Activated CD8-positive, alpha-beta T cell treated with anti-CD3 and anti-CD28 coated beads, Interleukin-2, amount 10 ng/mL, durations not matched to agents 7 days and 5 days (primary cell): ENCODE measurements at regions not wholly inside any gene's neighbourhood (a gene's known extent, or its start where the extent isn't known, plus 50 kb on each side); places are given as distances from the start of the nearest gene placed in this dataset.

ENCODE experiments used
- ATAC-seq: fragments of 150-1000 bp; cut with Tn5 transposase; one replicate; pipeline ENCODE4 v1.10.0; 2021; ENCODE audit warnings: moderate library complexity
- CTCF ChIA-PET: fragments of 350-600 bp; sonication (Branson Sonifier 250); formaldehyde crosslinking; loops from one replicate; lab custom pipeline; 2021; ENCODE audit warnings: antibody characterized with exemption; lab: Charles Lee
- POLR2A ChIA-PET: fragments of 350-600 bp; sonication (Branson Sonifier 250); formaldehyde crosslinking; loops from one replicate; lab custom pipeline; 2021; ENCODE audit warnings: antibody characterized with exemption; lab: Charles Lee
- DNase-seq: peaks from one replicate; pipeline ENCODE4 v3.0.0-alpha.2; 2020
- H3K27ac Mint-ChIP-seq: one replicate; pipeline ENCODE4 v1.8.0; 2021; ENCODE audit warnings: mild to moderate bottlenecking, mixed read lengths
- H3K27me3 Mint-ChIP-seq: one replicate; pipeline ENCODE4 v1.8.0; 2021; ENCODE audit warnings: low read depth, mixed read lengths
- H3K36me3 Mint-ChIP-seq: one replicate; pipeline ENCODE4 v1.8.0; 2021; ENCODE audit warnings: low read depth, mixed read lengths
- H3K4me1 Mint-ChIP-seq: one replicate; pipeline ENCODE4 v1.8.0; 2021; ENCODE audit warnings: low read depth, mixed read lengths
- H3K4me3 Mint-ChIP-seq: one replicate; pipeline ENCODE4 v1.8.0; 2021; ENCODE audit warnings: mild to moderate bottlenecking, mixed read lengths
- H3K9me3 Mint-ChIP-seq: one replicate; pipeline ENCODE4 v1.8.0; 2022; ENCODE audit warnings: mixed read lengths; ENCODE audit not compliant: insufficient read depth

DNA sequence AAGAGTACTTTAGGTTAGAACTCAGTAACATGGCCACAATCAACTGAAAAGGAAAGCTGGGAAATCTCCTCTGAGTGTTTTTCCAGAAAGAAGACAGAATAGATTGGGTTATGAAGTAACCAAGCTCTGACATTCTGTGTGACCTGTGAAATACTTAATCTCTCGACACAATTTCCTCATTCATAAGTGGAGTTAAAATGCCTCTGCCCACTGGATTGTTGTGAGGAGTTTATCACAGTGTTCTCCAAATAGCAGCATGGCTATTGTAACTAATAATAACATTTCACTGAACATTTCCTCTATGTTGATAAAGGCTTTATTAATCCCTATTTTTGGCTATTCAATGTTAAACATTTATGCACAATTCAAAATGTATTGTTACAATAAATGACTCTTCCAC lies 311.0 kb downstream of the GABRB2 start:
- H3K27ac Mint-ChIP-seq: no peak overlapping the region
- ChIA-PET CTCF (no interaction called here), POLR2A (no interaction called here)
- H3K4me1 Mint-ChIP-seq: no peaks in the 10 kb centered on the region
- no peak for ATAC-seq
- no peak overlapping the region for H3K4me3 Mint-ChIP-seq
- no peaks in the 10 kb centered on the region for H3K9me3 Mint-ChIP-seq
- DNase-seq: no peak
- H3K27me3 Mint-ChIP-seq: no peaks in the 10 kb centered on the region
- H3K36me3 Mint-ChIP-seq: no peaks in the 10 kb centered on the region

DNA sequence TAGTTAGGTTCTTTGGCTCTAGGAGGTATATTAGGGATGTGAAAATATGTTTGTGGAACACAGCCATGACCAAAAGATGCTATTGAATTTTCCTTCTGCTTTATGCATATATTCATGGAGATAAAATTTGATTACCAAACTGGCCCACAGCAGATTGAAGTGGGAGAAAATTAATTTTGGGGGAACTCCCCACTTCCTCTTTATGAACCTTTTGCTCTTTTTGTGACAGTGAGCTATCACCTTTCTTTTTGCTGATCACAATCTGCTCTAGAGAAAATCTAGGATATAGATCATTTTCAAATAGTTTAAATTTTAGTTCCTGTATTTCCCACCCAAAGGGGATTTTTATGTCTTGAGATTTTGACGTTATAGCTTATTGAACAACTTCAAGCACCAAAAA lies 313.0 kb downstream of the GABRB2 start:
- ChIA-PET POLR2A (no interaction called here), CTCF (no interaction called here)
- DNase-seq: no peak
- Mint-ChIP-seq H3K4me3 (no peak overlapping the region), H3K27ac (no peak overlapping the region), H3K36me3 (no peaks in the 10 kb centered on the region), H3K27me3 (no peaks in the 10 kb centered on the region), H3K4me1 (no peaks in the 10 kb centered on the region), H3K9me3 (no peaks in the 10 kb centered on the region)
- no peak for ATAC-seq

DNA sequence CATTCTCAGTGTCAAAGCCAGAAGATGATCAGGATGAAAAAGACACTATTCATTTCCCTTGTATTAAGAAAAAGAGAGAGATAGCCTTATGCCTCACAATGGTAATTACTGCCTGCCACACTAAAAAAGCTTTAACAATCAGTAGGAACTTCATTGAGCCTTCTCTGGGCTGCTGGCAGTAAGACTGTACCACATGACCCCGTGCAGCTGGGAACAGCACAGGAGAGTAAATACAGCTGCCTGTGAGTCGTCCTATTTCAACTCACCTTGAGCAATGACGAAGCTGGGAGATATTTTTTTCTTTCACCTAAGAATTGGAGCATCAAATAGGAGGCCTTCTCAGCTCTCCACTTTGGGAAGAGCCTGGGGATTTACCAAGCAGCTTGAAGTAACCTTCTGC lies 316.3 kb downstream of the GABRB2 start:
- Mint-ChIP-seq H3K27me3 (no peaks in the 10 kb centered on the region), H3K27ac (no peak overlapping the region), H3K36me3 (no peaks in the 10 kb centered on the region), H3K4me3 (no peak overlapping the region), H3K9me3 (no peaks in the 10 kb centered on the region), H3K4me1 (no peaks in the 10 kb centered on the region)
- POLR2A ChIA-PET: no interaction called here
- ATAC-seq (no peak), DNase-seq (no peak)
- CTCF ChIA-PET: no interaction called here

DNA sequence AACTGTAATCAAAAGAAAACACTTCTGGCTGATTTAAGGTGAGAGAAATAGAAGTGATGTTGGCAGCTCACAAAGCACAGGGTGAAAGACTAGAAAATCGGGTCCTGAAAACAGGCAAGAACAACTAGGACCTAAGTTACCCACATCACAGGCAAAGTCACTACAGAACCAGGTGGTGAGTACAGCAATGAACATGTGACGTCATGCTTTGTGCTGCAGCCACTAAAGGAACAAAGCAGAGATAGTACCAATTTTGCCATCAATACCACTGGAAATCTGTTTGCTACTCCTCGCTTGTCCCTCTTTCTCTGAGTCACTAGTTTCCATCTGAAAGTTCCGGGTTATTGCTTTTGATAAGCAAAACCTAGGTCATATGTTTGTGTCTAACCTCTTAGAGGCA lies 326.7 kb downstream of the GABRB2 start:
- Mint-ChIP-seq H3K4me3 (no peak overlapping the region), H3K27ac (no peak overlapping the region), H3K36me3 (no peaks in the 10 kb centered on the region), H3K9me3 (no peaks in the 10 kb centered on the region), H3K27me3 (no peaks in the 10 kb centered on the region), H3K4me1 (no peaks in the 10 kb centered on the region)
- ChIA-PET CTCF (no interaction called here), POLR2A (no interaction called here)
- DNase-seq (no peak), ATAC-seq (no peak)

DNA sequence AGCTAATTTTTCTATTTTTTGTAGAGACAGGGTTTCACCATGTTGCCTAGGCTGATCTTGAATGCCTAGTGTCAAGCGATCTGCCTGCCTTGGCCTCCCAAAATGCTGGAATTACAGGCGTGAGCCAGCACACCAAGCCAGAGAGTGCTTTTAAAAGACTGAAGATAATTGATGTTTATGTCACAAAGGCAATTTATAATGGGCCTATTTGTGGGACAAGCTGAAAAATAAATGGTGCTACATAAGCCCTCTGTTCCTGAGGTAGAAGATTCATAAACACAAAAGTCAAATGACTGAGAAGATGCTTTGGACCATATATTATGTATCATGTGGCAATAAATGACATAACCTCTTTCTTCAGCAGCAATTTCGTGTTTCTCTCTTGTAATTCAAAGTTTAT lies 329.6 kb downstream of the GABRB2 start:
- POLR2A ChIA-PET: no interaction called here
- H3K9me3 Mint-ChIP-seq: no peaks in the 10 kb centered on the region
- ATAC-seq (no peak), DNase-seq (no peak)
- H3K27me3 Mint-ChIP-seq: no peaks in the 10 kb centered on the region
- no peaks in the 10 kb centered on the region for H3K36me3 Mint-ChIP-seq
- CTCF ChIA-PET: no interaction called here
- no peak overlapping the region for H3K4me3 Mint-ChIP-seq
- H3K27ac Mint-ChIP-seq: no peak overlapping the region
- H3K4me1 Mint-ChIP-seq: no peaks in the 10 kb centered on the region

DNA sequence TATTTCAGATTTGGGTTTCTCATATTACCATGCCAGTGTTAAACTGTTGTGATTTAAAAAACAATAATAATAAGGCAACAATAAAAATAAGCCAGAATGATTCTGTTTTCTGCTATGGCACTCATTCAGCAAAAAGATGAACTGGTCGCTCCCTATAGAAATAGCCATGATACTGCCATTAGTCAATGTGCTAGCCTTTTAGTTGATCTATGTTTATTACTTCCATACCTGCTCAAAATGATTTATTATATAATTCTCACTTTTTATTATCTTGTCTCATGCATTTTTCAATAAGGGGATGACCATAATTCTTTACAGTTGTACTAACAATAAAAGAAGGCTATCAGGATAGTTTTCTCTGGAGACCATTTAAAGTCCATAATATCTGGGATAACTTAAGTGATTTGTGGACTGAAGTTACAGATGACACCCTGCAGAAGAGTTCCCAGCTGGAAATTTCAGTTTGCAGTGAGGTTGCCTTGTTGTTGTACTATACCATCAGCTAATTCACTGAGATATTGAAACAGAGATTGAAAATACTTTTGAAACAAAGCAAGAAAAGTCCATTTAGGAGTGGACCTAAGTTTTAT lies 334.3 kb downstream of the GABRB2 start:
- H3K4me3 Mint-ChIP-seq: no peak overlapping the region
- ChIA-PET POLR2A (no interaction called here), CTCF (no interaction called here)
- ATAC-seq: no peak
- H3K9me3 Mint-ChIP-seq: no peaks in the 10 kb centered on the region
- no peak for DNase-seq
- no peaks in the 10 kb centered on the region for H3K27me3 Mint-ChIP-seq
- no peak overlapping the region for H3K27ac Mint-ChIP-seq
- no peaks in the 10 kb centered on the region for H3K4me1 Mint-ChIP-seq
- no peaks in the 10 kb centered on the region for H3K36me3 Mint-ChIP-seq

DNA sequence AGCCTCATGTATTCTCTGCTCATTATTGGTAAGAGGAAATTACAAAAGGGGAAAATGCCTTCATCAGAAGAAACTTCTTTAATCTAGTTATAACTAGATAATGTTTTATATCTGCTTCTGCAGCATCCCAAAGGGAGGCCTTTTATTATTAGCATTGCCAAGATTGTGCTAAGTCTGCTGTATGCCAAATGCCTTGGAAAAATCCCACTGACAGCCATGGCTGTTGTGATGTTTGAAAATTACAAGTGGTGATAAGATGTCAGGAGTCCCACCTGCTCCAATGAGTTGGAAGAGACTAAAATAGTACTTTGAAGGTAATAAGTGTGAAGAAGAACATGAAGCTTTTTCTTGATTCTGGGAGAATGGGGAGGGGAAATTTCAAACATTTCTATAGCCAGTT lies 345.0 kb downstream of the GABRB2 start:
- Mint-ChIP-seq H3K36me3 (no peaks in the 10 kb centered on the region), H3K4me3 (no peak overlapping the region), H3K27ac (no peak overlapping the region), H3K4me1 (no peaks in the 10 kb centered on the region), H3K27me3 (no peaks in the 10 kb centered on the region), H3K9me3 (peaks cover 4% of the 10 kb centered on the region)
- CTCF ChIA-PET: no interaction called here
- ATAC-seq (no peak), DNase-seq (no peak)
- POLR2A ChIA-PET: no interaction called here

DNA sequence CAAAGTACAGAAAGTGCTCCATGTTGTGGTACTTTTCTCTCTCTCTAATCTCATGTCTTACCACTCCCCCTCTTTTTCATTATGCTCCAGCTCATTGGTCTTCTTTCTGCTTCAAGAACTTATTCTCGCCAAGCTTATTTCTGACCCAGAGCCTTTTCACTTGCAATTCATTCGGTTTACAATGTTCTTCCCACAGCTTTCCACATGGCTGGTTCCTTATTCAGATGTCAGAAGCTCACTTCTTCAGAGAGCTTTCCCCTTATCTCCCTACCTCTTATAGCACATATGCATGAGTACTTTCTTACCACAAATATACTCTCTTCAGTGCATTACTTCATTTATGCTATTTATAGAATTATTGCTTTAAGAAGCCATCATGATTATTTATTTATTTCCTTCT lies 338.8 kb upstream of the ATP10B start:
- no peaks in the 10 kb centered on the region for H3K27me3 Mint-ChIP-seq
- H3K27ac Mint-ChIP-seq: no peak overlapping the region
- DNase-seq: no peak
- H3K4me3 Mint-ChIP-seq: no peak overlapping the region
- H3K9me3 Mint-ChIP-seq: no peaks in the 10 kb centered on the region
- no peaks in the 10 kb centered on the region for H3K36me3 Mint-ChIP-seq
- ChIA-PET CTCF (no interaction called here), POLR2A (no interaction called here)
- H3K4me1 Mint-ChIP-seq: no peaks in the 10 kb centered on the region
- no peak for ATAC-seq

DNA sequence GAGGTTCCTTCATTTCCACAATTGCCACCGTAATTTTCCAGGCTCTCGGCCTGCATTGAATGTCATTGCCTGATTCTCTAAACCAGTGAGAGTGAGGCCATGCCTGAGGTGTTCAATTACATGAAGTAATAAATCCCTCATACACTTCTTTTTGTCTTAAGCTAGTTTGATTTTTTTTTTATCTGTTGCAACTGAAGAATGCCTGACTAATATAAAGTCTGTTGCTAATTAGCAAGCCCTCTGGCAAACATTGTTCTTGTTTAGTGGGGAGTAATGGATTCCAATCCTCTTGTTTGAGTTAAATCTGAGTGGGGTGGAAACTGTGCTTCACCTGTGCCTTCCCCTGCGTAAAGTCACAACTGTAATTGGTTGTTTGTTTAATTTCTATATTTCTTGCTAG lies 338.1 kb upstream of the ATP10B start:
- no peak overlapping the region for H3K4me3 Mint-ChIP-seq
- CTCF ChIA-PET: no interaction called here
- no peaks in the 10 kb centered on the region for H3K9me3 Mint-ChIP-seq
- DNase-seq: no peak
- H3K36me3 Mint-ChIP-seq: no peaks in the 10 kb centered on the region
- no peaks in the 10 kb centered on the region for H3K27me3 Mint-ChIP-seq
- no peaks in the 10 kb centered on the region for H3K4me1 Mint-ChIP-seq
- no peak for ATAC-seq
- H3K27ac Mint-ChIP-seq: no peak overlapping the region
- POLR2A ChIA-PET: no interaction called here

DNA sequence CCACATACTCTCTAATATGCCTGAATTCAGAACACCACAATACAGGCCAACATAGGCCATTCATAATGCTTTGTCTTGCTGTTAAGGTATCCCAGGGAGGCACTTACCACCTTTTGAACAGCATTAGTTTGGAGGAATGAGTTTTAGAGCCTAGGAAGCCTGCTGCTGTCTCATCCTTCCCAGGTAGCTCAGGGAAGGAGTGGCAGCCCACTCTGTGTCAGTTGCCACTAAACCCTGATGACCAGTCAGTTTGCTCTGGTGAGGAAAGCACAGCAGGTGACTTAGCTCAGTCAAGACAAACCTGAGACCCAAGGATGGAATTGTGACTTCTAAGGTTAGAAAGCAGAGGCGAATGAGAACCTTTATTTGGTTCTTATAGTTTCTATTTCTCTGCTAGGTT lies 337.4 kb upstream of the ATP10B start:
- H3K4me1 Mint-ChIP-seq: no peaks in the 10 kb centered on the region
- H3K9me3 Mint-ChIP-seq: no peaks in the 10 kb centered on the region
- H3K36me3 Mint-ChIP-seq: no peaks in the 10 kb centered on the region
- no peak overlapping the region for H3K27ac Mint-ChIP-seq
- H3K4me3 Mint-ChIP-seq: no peak overlapping the region
- DNase-seq (no peak), ATAC-seq (no peak)
- ChIA-PET CTCF (no interaction called here), POLR2A (no interaction called here)
- H3K27me3 Mint-ChIP-seq: no peaks in the 10 kb centered on the region

DNA sequence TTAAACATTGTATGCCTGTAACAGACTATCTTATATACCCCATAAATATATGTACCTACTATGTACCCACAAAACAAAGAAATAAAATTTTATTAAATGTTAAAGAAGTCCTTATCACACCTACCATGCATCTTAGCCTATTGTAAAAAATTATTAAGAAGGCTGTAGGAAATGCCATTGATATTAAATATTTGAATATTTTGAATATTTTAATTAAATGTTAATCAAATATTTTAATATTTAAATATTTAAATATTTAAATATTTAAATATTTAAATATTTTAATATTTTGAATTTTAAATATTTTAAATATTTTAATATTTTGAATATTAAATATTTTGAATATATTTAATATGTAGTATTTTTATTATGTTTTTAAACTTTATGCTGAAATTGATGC lies 331.5 kb upstream of the ATP10B start:
- Mint-ChIP-seq H3K4me3 (no peak overlapping the region), H3K27ac (no peak overlapping the region), H3K36me3 (no peaks in the 10 kb centered on the region), H3K27me3 (no peaks in the 10 kb centered on the region), H3K4me1 (no peaks in the 10 kb centered on the region), H3K9me3 (no peaks in the 10 kb centered on the region)
- ChIA-PET POLR2A (no interaction called here), CTCF (no interaction called here)
- DNase-seq (no peak), ATAC-seq (no peak)

DNA sequence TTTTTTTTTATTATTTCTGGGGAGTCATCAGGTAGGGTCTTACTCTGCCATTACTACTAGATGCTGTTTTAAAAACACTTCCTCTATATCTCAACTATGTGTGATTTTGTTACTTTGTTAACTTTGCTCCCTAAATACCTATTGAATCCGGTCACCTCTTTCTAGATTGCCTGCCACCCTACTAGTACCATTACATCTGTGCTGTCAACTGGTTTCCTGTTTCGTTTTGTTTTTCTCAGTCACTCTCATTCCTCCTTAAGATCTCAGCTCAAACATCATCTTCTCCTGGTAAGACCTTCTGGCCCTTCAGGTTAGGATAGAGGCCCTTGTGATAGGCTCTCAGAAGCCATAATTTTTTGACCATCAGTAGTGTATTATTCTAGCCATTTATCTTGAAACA lies 324.2 kb upstream of the ATP10B start:
- ChIA-PET CTCF (no interaction called here), POLR2A (no interaction called here)
- no peaks in the 10 kb centered on the region for H3K4me1 Mint-ChIP-seq
- no peaks in the 10 kb centered on the region for H3K27me3 Mint-ChIP-seq
- ATAC-seq (no peak), DNase-seq (no peak)
- H3K9me3 Mint-ChIP-seq: no peaks in the 10 kb centered on the region
- no peak overlapping the region for H3K27ac Mint-ChIP-seq
- H3K36me3 Mint-ChIP-seq: no peaks in the 10 kb centered on the region
- no peak overlapping the region for H3K4me3 Mint-ChIP-seq

DNA sequence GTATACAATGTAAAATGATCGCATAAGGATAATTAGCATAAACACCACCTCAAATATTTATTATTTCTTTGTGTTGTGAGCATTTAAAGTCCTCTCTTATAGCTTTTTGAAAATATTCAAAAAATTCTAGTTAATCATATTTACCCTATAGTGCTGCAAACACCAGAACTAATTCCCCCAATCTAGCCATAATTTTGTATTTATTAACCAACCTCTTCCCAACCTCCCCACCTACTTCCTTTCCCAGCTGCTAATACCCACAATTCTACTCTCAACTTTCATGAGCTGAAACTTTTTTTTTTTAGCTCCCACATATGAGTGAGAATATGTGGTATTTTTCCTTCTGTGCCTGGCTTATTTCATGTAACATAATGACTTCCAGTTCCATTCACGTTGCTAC lies 317.8 kb upstream of the ATP10B start:
- Mint-ChIP-seq H3K36me3 (no peaks in the 10 kb centered on the region), H3K4me1 (no peaks in the 10 kb centered on the region), H3K27me3 (no peaks in the 10 kb centered on the region), H3K27ac (no peak overlapping the region), H3K4me3 (no peak overlapping the region), H3K9me3 (peaks cover 3% of the 10 kb centered on the region)
- no peak for DNase-seq
- ChIA-PET CTCF (no interaction called here), POLR2A (no interaction called here)
- ATAC-seq: no peak
